DMS153 (cell line): ENCODE measurements at regions not wholly inside any gene's neighbourhood (a gene's known extent, or its start where the extent isn't known, plus 50 kb on each side); places are given as distances from the start of the nearest gene placed in this dataset.
A peak's percentile ranks its signal among the peaks of the same experiment; 100 is the strongest.

Experiments used
- DNase-seq: peaks from one replicate; lab custom pipeline; 2025; lab: John Stamatoyannopoulos, UW

DNA sequence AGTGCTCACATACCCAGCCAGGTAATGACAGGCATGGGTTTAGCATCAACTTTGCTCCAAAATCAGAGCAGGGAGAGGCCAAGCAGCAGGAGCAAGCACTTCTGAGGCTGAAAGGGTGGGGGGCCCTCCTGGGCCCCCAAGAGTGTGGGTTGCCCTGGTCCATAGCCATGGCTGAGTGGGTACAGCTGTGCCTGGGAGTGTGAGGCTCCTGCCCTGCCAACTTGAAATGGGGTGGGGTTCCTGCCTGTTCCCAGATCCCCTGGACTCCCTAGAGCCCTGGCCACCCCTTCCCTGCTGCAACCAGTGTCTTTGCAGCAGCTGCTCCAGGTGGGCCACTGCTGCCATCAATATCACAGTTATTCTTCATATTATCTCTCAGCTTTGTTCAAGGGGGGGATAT, 1224.2 kb upstream of the GJE1 start:
- no peak for DNase-seq

GRCh38 chr6:140907235-140907634, 1225.5 kb upstream of the GJE1 start:
- DNase-seq = no peak

- DNase-seq = no peak
Measured at GRCh38 chr6:140905724-140906123, 1227.0 kb upstream of the GJE1 start.

DNA sequence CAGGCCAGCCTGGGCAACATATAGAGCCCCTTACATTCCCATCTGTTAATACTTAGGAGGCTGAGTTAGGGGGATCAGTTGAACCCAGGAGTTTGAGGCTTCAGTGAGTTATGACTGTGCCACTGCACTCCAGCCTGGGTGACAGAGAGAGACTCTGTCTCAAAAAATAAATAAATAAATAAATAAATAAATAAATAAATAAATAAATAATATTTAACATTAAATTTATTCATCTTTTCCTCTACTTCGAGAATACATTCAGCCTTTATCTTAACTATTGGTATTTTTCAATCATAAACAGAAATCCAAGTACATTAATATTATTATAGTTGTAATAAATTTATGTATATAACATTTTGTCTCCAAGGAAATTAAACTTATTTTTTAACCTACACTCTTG, 1227.7 kb upstream of the GJE1 start:
- DNase-seq = no peak

DNA sequence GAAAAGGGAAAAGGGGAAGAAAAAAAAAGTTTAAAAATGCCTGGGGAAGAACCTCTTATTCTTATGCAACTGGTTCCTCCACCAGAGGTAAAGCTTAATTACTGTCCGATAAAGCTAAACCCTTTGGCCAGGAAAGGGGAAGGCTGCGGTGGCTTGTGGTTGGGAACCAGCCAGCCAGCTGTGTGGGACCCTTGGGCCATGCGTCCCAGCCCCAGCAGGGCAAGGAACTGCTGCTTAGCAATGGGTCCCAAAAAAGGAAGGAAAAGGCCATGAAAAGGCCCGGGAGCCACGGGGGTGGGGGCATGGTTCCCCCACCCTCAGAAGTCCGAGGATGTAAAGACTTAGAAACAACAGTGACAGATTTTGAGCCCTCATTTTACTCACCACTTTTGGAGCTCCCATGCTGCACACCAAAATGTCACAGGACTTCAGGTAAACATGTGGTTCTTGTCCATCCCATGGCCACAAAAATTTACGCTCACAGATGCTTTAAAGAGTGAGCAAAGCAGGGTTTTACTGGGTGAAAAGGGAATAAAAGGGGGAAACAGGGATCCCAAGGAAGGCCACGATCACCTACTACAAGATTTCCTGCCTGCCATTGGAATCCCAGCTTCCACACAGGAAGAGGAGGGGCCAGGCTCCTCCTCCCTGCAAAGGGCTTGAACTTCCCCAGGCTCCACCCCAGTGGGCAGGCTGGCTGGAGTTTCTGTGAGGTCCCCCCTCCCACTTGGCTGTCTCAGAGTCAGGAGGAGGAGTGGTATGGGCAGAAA, 1234.7 kb upstream of the GJE1 start:
- no peak for DNase-seq

- no peak for DNase-seq
Measured at GRCh38 chr6:140897349-140897748, 1235.4 kb upstream of the GJE1 start.

DNA sequence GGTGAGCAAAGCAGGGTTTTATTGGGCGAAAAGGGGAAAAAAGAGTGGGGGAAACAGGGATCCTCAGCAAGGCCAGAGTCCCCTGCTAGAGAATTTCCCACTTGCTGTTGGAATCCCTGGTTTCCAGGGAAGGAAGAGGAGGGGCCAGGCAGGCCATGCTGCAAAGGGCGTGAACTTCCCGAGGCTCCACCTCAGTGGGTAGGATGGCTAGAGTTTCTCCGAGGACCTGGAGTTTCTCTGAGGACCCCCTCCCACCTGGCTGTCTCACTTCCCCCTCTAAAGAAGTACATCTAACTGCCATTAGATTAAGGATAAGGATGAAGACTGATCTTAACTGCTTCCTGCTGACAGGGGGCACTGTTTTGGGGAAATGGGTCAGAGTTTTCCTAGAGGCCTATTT, 1239.3 kb upstream of the GJE1 start:
- DNase-seq = no peak

DNA sequence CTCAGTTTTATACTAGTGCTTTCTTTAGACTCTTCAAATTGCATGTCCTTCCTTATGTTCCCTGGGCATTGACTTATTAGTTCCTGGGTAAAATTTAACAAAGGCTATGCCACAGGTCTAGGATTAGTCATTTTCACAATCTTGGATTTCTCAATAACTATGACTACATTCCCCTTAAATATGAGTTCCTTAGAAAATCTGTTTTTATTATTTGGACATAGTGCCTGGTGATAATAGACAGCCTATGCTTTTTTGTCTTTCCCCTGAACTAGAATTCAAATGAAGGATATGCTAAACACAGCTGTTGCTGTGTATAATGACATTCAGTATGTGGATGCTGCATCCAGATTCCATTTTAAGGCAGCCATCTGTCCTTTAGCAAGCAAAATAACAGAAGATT, 1252.8 kb upstream of the GJE1 start:
- DNase-seq = no peak

DNA sequence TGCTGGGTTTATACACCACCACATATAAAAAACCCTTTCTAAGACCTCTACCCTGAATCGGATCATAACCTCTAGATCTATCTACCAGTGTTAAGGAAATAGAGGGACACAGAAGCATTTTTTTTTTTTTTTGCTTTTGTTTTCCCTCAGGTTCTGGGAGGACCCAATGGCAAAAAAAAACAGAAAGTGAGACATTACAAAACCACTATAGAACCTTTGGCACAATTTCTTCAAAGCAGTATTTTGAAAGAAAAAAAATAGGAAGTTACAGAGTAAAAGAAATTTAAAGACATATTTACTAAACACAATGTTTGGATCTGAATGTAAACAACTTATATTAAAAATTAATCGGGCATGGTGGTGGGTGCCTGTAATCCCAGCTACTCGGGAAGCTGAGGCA, 1258.7 kb upstream of the GJE1 start:
- DNase-seq = no peak

- DNase-seq = no peak
Measured at GRCh38 chr6:140872885-140873284, 1259.8 kb upstream of the GJE1 start.

- no peak for DNase-seq
Measured at GRCh38 chr6:140871911-140872310, 1260.8 kb upstream of the GJE1 start.

GRCh38 chr6:140867336-140867735, 1265.4 kb upstream of the GJE1 start:
- DNase-seq = no peak

DNA sequence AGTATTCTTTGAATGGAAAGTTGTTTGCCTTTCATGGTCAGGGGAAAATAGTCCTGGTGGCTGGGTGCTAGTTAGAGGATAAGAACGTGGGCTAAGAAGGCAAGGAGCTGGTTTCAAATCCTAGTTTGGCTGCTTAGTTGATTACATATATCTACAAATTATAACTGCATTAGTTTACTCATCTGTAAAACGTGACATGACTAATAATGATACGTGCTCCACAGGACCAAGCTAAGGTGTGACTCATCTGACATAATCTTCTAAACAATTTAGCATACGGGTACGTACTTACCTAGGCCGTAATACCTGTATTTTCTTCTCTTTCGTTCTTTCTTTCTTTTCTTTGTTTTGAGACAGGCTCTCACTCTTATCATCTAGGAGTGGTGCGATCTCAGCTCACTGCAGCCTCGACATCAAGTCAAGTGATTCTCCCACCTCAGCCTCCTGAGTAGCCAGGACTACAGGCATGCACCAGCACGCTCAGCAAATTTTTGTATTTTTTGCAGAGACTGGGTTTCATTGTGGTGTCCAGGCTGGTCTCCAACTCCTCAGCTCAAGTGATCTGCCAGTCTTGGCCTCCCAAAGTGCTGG, 1274.2 kb upstream of the GJE1 start:
- no peak for DNase-seq

DNA sequence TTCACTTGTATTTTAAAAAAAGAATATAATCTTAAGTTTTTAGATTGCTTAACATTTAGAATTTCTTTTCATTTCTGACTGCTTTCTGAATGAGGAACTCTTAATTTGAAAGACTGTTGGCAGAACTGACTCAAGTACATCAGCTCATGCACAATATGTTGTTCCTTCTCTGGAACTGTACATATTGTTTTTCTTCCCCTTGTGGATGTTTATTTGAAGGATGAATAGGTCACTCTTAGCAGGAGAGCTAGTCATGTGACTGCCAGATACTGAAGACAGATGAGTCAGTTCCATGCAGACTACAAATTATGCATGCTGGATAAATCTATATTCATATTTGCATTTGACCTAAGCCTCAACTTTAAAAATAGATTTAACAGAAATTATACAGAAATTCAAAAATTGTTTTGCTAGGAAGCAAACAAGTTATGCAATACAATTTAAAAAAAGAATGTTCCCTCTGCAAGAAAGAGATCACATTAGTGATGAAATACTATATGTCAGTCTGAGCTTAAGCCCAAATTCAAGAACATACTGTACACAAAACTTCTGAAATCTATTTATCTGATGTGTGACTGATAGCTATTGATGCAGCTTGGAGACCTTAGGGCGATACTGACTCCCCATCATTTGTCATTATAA, 1274.9 kb upstream of the GJE1 start:
- DNase-seq = peak; percentile 57

DNA sequence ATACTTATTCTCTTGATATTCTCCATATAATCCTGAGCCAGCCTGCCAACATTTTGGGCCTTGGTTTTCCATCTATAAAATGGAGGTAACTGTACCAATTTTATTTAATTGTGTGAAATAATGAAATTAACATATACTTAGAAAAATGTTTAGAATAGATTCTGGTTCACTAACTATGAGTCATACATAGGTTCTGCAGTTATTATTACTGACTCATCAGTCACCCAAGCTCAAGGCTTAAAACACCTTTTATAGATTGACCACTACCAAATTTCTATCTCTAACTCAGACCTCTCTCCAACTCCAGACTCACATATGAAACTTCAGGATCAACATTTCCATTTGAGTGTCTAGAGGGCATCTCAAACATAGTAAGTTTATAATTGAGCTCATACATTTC, 1277.2 kb upstream of the GJE1 start:
- DNase-seq = no peak

GRCh38 chr6:140854318-140854717, 1278.4 kb upstream of the GJE1 start:
- DNase-seq = no peak

GRCh38 chr6:140850438-140850837, 1282.3 kb upstream of the GJE1 start:
- DNase-seq = no peak

DNA sequence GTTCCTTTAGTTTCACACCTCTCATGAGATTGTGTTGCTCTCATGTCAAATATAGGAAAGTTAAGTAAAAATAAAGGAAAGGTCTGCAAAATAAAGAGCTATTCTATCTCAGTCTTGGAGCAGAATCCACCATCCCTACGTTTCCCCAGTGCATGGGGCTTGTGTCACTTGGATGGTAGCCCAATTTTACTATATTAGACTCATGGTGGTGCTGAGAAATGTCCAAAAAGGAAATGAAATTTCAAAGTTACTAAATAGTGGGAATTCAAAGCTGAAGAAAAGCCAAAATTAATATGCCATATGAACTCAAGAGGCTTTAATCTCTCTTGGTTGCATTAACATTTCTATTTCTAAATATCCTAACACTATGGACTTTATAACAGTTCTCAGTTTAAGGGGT, 1283.3 kb upstream of the GJE1 start:
- no peak for DNase-seq

GRCh38 chr6:140847262-140847645, 1285.5 kb upstream of the GJE1 start:
- DNase-seq = no peak

DNA sequence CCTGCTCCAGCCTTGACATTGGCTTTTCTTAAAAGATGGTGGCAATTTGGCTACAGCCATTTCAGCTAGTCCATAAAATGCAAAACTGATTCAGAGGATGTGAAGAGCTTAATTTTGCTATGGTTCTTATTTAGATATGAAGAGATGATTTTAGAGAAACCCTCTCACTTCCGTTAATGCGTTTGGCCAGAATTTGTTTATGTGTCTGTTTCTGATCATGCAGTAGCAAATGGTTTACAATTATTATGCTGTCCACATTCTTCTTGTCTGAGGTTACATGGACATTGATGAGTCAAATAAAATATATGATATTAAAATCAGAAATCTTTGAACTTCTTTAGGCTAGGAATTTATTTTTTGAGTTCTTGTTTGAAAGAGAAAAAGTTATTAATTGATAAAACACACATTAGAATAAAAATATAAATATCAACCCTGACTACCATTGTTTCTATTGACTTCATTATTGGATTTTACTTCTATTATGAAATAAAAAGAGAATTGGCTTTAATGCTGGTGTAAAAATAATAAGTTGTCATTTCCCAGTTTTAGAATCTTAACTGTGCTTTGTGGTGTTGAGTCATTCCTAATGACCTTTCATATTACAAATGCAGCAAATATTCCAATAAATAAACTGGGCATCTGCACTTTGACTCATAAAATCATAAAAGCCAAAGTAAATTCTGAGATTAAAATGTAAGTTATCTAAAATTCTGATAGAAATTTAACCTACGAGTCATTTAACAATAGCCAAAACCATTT, 1286.0 kb upstream of the GJE1 start:
- no peak for DNase-seq

GRCh38 chr6:140845701-140846100, 1287.0 kb upstream of the GJE1 start:
- no peak for DNase-seq

GRCh38 chr6:140844167-140844566, 1288.6 kb upstream of the GJE1 start:
- DNase-seq = no peak

DNA sequence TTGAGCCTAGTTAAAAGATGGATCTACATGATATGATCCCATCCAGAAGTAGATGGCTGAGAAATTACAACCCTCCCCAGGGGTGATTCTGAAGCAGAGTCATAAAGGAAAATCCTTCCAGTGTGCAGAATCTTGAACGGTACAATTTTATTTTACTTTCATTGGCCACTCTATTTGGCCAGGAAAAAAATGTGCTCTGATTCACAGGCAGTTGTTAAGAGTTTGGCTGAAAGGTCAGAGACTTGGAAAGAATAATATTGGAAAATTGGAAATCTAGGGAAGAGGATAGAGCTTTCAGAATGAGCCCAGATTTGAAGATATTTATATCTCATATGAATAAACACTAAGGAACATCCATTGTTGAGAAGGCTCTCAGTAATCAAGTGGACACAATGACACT, 1299.3 kb upstream of the GJE1 start:
- DNase-seq = no peak
